CD4-positive, alpha-beta memory T cell (primary cell): ENCODE measurements at regions not wholly inside any gene's neighbourhood (a gene's known extent, or its start where the extent isn't known, plus 50 kb on each side); places are given as distances from the start of the nearest gene placed in this dataset.

Experiments used
- CTCF ChIA-PET: fragments of 350-600 bp; sonication (Branson Sonifier 250); formaldehyde crosslinking; loops from one replicate; lab custom pipeline; 2021; ENCODE audit warnings: inconsistent platforms; ENCODE audit not compliant: partially characterized antibody; lab: Charles Lee
- POLR2A ChIA-PET: fragments of 350-600 bp; sonication (Branson Sonifier 250); formaldehyde crosslinking; loops from one replicate; lab custom pipeline; 2021; ENCODE audit not compliant: partially characterized antibody; lab: Charles Lee
- DNase-seq, 5 donors: peaks; one replicate each; pipeline versions ENCODE4 v3.0.0 to v3.0.0-alpha.2; 2020 to 2022; ENCODE audit warnings: mixed read lengths in 1 of 5
- H3K27ac ChIP-seq: one replicate; pipeline ENCODE4 v1.7.0; 2013; ENCODE audit warnings: low read depth, low read length
- H3K27me3 ChIP-seq: 2 replicates; pipeline ENCODE4 v1.7.0; 2013; ENCODE audit warnings: mild to moderate bottlenecking, low read length, moderate library complexity; ENCODE audit not compliant: insufficient read depth
- H3K36me3 ChIP-seq: 2 replicates; pipeline ENCODE4 v1.7.0; 2013; ENCODE audit warnings: mild to moderate bottlenecking, low read length, moderate library complexity; ENCODE audit not compliant: insufficient read depth
- H3K4me1 ChIP-seq: 2 replicates; pipeline ENCODE4 v1.7.0; 2013; ENCODE audit warnings: mild to moderate bottlenecking, low read length, moderate library complexity; ENCODE audit not compliant: insufficient read depth
- H3K4me3 ChIP-seq, 2 donors: one replicate each; pipeline ENCODE4 v1.7.0; 2013; ENCODE audit warnings: low read length in 2 of 2, mild to moderate bottlenecking in 1 of 2
- H3K9me3 ChIP-seq, 2 donors: one replicate each; pipeline ENCODE4 v1.7.0; 2013; ENCODE audit warnings: low read length in 2 of 2, control low read depth in 1 of 2; ENCODE audit not compliant: control insufficient read depth in 1 of 2
- H3K27ac Mint-ChIP-seq, 7 donors: one replicate each; pipeline ENCODE4 v1.8.0; 2020 to 2021; ENCODE audit warnings: mixed read lengths in 7 of 7, mild to moderate bottlenecking in 6 of 7, inconsistent platforms in 3 of 7, moderate library complexity in 3 of 7
- H3K27me3 Mint-ChIP-seq, 2 donors: one replicate each; pipeline ENCODE4 v1.8.0; 2020 to 2021; ENCODE audit warnings: mixed read lengths in 2 of 2
- H3K36me3 Mint-ChIP-seq, 2 donors: one replicate each; pipeline ENCODE4 v1.8.0; 2020 to 2021; ENCODE audit warnings: mixed read lengths in 2 of 2, inconsistent platforms in 1 of 2, mild to moderate bottlenecking in 1 of 2
- H3K4me1 Mint-ChIP-seq, 4 donors: one replicate each; pipeline ENCODE4 v1.8.0; 2020 to 2021; ENCODE audit warnings: mixed read lengths in 4 of 4, mild to moderate bottlenecking in 1 of 4
- H3K4me3 Mint-ChIP-seq, 8 donors: one replicate each; pipeline ENCODE4 v1.8.0; 2020 to 2021; ENCODE audit warnings: mixed read lengths in 8 of 8, mild to moderate bottlenecking in 7 of 8, moderate library complexity in 6 of 8, inconsistent platforms in 3 of 8
- H3K9me3 Mint-ChIP-seq, 8 donors: one replicate each; pipeline ENCODE4 v1.8.0; 2020 to 2021; ENCODE audit warnings: mixed read lengths in 8 of 8, mild to moderate bottlenecking in 5 of 8, inconsistent platforms in 3 of 8, moderate library complexity in 1 of 8
- intact Hi-C: fragments of 100-400 bp; cut with micrococcal nuclease; formaldehyde crosslinking; loops from one replicate; pipeline ENCODE4 v1.15.1; 2023

DNA sequence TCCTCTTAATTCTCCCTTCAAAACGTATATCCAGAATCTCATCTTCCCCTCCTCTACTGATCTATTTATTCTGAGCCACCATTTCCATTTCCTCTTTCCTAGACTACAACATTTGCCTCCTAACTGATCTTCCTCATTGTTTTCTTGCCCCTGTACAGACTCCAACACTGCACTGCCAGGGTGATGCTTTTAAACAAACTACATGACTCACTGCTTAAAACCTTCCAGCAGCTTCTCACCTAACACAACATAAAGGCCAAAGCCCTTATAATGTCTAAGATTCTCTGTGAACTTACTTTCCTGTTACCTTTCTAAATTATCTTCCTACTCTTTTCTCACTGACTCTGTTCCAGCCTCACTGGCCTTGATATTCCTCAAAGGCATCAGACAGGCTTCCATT is 161.0 kb upstream of the HS3ST1 start:
- no peak overlapping the region for H3K27ac Mint-ChIP-seq
- H3K9me3 ChIP-seq = no peaks in the 10 kb centered on the region
- H3K4me3 ChIP-seq = no peak overlapping the region
- intact Hi-C loops = no loop called here
- H3K4me1 ChIP-seq = no peaks in the 10 kb centered on the region
- CTCF ChIA-PET = no interaction called here
- POLR2A ChIA-PET = no interaction called here
- no peak overlapping the region for H3K4me3 Mint-ChIP-seq
- H3K36me3 Mint-ChIP-seq = no peaks in the 10 kb centered on the region
- peaks cover 2% of the 10 kb centered on the region in 2 donors for H3K27me3 Mint-ChIP-seq
- H3K27ac ChIP-seq = no peak overlapping the region
- DNase-seq = no peak
- peaks cover 0 to 2% (median 0%) of the 10 kb centered on the region in 8 donors for H3K9me3 Mint-ChIP-seq
- no peaks in the 10 kb centered on the region for H3K36me3 ChIP-seq
- H3K4me1 Mint-ChIP-seq = peaks cover 0 to 3% (median 0%) of the 10 kb centered on the region in 4 donors
- no peaks in the 10 kb centered on the region for H3K27me3 ChIP-seq

GRCh38 chr4:11587797-11588196 is 159.1 kb upstream of the HS3ST1 start:
- H3K4me3 Mint-ChIP-seq = no peak overlapping the region
- peaks cover 0 to 3% (median 0%) of the 10 kb centered on the region in 4 donors for H3K4me1 Mint-ChIP-seq
- no peaks in the 10 kb centered on the region for H3K36me3 Mint-ChIP-seq
- H3K36me3 ChIP-seq = no peaks in the 10 kb centered on the region
- H3K9me3 Mint-ChIP-seq = peaks cover 0 to 4% (median 0%) of the 10 kb centered on the region in 8 donors
- intact Hi-C loops = no loop called here
- no peaks in the 10 kb centered on the region for H3K27me3 ChIP-seq
- H3K27me3 Mint-ChIP-seq = peaks cover 2% of the 10 kb centered on the region in 2 donors
- ChIA-PET POLR2A (interaction anchor here (0.6 kb wide), 1 partner anchor 58 kb away, joined by 3 read pairs; no protein-coding TSS in a partner anchor), CTCF (no interaction called here)
- no peak overlapping the region for H3K27ac Mint-ChIP-seq
- H3K27ac ChIP-seq = no peak overlapping the region
- no peaks in the 10 kb centered on the region for H3K4me1 ChIP-seq
- no peaks in the 10 kb centered on the region for H3K9me3 ChIP-seq
- no peak for DNase-seq
- H3K4me3 ChIP-seq = no peak overlapping the region

GRCh38 chr4:11585506-11585905 is 156.8 kb upstream of the HS3ST1 start:
- Mint-ChIP-seq H3K4me1 (peaks cover 0 to 3% (median 0%) of the 10 kb centered on the region in 4 donors), H3K4me3 (no peak overlapping the region), H3K27ac (no peak overlapping the region), H3K36me3 (no peaks in the 10 kb centered on the region), H3K9me3 (peaks cover 0 to 13% (median 8%) of the 10 kb centered on the region in 8 donors), H3K27me3 (peaks cover 2 to 6% of the 10 kb centered on the region in 2 donors)
- POLR2A ChIA-PET = no interaction called here
- Histone ChIP-seq H3K4me3 (no peak overlapping the region), H3K36me3 (no peaks in the 10 kb centered on the region), H3K4me1 (no peaks in the 10 kb centered on the region), H3K9me3 (no peaks in the 10 kb centered on the region), H3K27me3 (no peaks in the 10 kb centered on the region), H3K27ac (no peak overlapping the region)
- CTCF ChIA-PET = no interaction called here
- intact Hi-C loops = no loop called here
- no peak for DNase-seq

GRCh38 chr4:11568511-11568910 is 139.8 kb upstream of the HS3ST1 start:
- Histone ChIP-seq H3K4me1 (no peaks in the 10 kb centered on the region), H3K27ac (no peak overlapping the region), H3K36me3 (no peaks in the 10 kb centered on the region), H3K9me3 (no peaks in the 10 kb centered on the region), H3K4me3 (no peak overlapping the region), H3K27me3 (no peaks in the 10 kb centered on the region)
- H3K27ac Mint-ChIP-seq = no peak overlapping the region
- no peaks in the 10 kb centered on the region for H3K36me3 Mint-ChIP-seq
- no peaks in the 10 kb centered on the region for H3K4me1 Mint-ChIP-seq
- intact Hi-C loops = no loop called here
- H3K27me3 Mint-ChIP-seq = peaks cover 0 to 4% of the 10 kb centered on the region in 2 donors
- CTCF ChIA-PET = no interaction called here
- DNase-seq = no peak
- peaks cover 0 to 3% (median 0%) of the 10 kb centered on the region in 8 donors for H3K9me3 Mint-ChIP-seq
- H3K4me3 Mint-ChIP-seq = no peak overlapping the region
- POLR2A ChIA-PET = no interaction called here

DNA sequence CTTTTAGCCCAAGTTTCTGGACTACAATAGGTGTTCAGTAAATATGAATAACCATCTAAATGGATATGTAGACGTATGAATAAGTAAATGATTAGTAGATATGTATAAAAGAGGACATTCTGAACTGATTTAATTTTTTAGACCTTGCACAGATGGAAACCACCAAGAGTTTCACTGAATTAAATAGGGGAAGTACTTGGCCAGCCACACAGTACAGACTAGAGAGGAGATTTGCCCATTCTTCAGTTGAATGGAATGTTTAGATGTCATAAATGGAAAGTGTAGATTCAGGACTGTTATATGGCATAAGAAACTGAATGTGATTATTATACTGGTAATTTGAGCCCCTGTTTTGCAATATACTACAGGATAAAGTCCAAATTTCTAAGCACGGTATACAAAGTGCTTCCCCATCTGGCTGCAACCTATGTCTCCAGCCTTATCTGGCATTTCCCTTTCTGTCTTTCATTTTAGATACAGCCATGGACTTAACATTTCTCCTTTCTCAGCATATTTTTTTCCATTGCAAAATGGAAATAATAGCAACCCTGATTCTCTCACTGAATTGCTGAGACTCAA is 137.8 kb upstream of the HS3ST1 start:
- Histone ChIP-seq H3K4me1 (no peaks in the 10 kb centered on the region), H3K27me3 (no peaks in the 10 kb centered on the region), H3K4me3 (no peak overlapping the region), H3K36me3 (no peaks in the 10 kb centered on the region), H3K27ac (no peak overlapping the region), H3K9me3 (no peaks in the 10 kb centered on the region)
- intact Hi-C loops = no loop called here
- H3K36me3 Mint-ChIP-seq = no peaks in the 10 kb centered on the region
- H3K4me3 Mint-ChIP-seq = no peak overlapping the region
- no peak for DNase-seq
- H3K27me3 Mint-ChIP-seq = peaks cover 0 to 4% of the 10 kb centered on the region in 2 donors
- peaks cover 0 to 3% (median 0%) of the 10 kb centered on the region in 8 donors for H3K9me3 Mint-ChIP-seq
- no peak overlapping the region for H3K27ac Mint-ChIP-seq
- POLR2A ChIA-PET = no interaction called here
- CTCF ChIA-PET = no interaction called here
- H3K4me1 Mint-ChIP-seq = no peaks in the 10 kb centered on the region

DNA sequence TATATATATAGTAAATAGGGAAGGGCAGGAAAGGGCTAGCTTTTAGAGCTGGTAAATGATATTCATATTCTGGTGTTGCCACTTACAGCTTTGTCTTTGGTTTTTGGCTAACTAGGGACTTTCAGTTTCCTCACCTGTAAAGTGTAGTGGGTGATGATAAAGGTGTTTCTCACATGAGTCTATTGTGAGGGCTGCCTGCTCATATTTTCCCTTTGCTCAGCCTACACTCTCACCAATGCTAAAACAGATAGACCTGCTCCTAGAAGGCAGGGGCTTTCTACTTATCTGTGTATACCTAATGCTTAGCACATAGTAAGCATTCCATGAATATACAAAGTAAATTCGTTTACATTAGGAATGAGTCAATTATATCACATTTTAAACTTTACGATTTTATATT is 137.2 kb upstream of the HS3ST1 start:
- Histone ChIP-seq H3K9me3 (no peaks in the 10 kb centered on the region), H3K27me3 (no peaks in the 10 kb centered on the region), H3K27ac (no peak overlapping the region), H3K36me3 (no peaks in the 10 kb centered on the region), H3K4me3 (no peak overlapping the region), H3K4me1 (no peaks in the 10 kb centered on the region)
- ChIA-PET CTCF (no interaction called here), POLR2A (no interaction called here)
- Mint-ChIP-seq H3K9me3 (peaks cover 0 to 3% (median 0%) of the 10 kb centered on the region in 8 donors), H3K4me3 (no peak overlapping the region), H3K36me3 (no peaks in the 10 kb centered on the region), H3K4me1 (no peaks in the 10 kb centered on the region), H3K27me3 (peaks cover 0 to 4% of the 10 kb centered on the region in 2 donors), H3K27ac (no peak overlapping the region)
- intact Hi-C loops = no loop called here
- no peak for DNase-seq

- intact Hi-C loops = no loop called here
These were observed 136.5 kb upstream of the HS3ST1 start for GRCh38 chr4:11565213-11565612.

More at GRCh38 chr4:11565213-11565612, 136.5 kb upstream of the HS3ST1 start:
- Mint-ChIP-seq H3K9me3 (peaks cover 0 to 3% (median 0%) of the 10 kb centered on the region in 8 donors), H3K4me1 (no peaks in the 10 kb centered on the region), H3K36me3 (no peaks in the 10 kb centered on the region), H3K4me3 (no peak overlapping the region), H3K27ac (no peak overlapping the region), H3K27me3 (peaks cover 0 to 4% of the 10 kb centered on the region in 2 donors)
- H3K36me3 ChIP-seq = no peaks in the 10 kb centered on the region
- H3K4me1 ChIP-seq = no peaks in the 10 kb centered on the region
- CTCF ChIA-PET = no interaction called here
- POLR2A ChIA-PET = no interaction called here
- DNase-seq = no peak
- no peaks in the 10 kb centered on the region for H3K27me3 ChIP-seq
- H3K4me3 ChIP-seq = no peak overlapping the region
- H3K9me3 ChIP-seq = no peaks in the 10 kb centered on the region
- H3K27ac ChIP-seq = no peak overlapping the region
